ENCODE measurements at regions not wholly inside any gene's neighbourhood (a gene's known extent, or its start where the extent isn't known, plus 50 kb on each side); places are given as distances from the start of the nearest gene placed in this dataset.

DNA sequence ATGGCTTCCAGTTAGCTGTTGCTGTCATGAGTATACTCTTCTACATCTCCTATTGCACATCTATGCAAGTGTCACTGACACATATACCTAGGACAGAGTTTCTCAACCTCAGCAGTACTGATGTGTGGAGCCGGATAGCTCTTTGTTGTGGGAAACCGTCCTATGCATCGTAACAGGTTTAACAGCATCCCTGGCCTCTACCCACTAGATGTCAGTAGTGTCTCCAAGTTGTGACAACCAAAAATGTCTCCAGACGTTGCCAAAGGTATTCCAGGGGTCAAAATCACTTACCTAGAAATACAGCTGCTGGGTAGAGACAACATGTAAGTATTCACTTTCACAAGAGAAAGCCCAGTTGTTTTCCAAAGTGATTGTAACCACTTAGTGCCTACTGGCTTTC, 637.6 kb downstream of the RNF144B start:
- in situ Hi-C loops (cut with HindIII; ENCODE audit: low sequenced_read_pairs), result no loop called here
- H3K4me3 ChIP-seq (ENCODE audit: low read depth, low read length), result no peak overlapping the region
- TF ChIP-seq, protein P1, sequence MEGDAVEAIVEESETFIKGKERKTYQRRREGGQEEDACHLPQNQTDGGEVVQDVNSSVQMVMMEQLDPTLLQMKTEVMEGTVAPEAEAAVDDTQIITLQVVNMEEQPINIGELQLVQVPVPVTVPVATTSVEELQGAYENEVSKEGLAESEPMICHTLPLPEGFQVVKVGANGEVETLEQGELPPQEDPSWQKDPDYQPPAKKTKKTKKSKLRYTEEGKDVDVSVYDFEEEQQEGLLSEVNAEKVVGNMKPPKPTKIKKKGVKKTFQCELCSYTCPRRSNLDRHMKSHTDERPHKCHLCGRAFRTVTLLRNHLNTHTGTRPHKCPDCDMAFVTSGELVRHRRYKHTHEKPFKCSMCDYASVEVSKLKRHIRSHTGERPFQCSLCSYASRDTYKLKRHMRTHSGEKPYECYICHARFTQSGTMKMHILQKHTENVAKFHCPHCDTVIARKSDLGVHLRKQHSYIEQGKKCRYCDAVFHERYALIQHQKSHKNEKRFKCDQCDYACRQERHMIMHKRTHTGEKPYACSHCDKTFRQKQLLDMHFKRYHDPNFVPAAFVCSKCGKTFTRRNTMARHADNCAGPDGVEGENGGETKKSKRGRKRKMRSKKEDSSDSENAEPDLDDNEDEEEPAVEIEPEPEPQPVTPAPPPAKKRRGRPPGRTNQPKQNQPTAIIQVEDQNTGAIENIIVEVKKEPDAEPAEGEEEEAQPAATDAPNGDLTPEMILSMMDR (IDR thresholded peaks at IDR 0.05; ENCODE audit: low read depth, low read length), result peak; percentile 67
- DNase-seq (ENCODE audit: low read depth, low spot score), result peak; percentile 31

DNA sequence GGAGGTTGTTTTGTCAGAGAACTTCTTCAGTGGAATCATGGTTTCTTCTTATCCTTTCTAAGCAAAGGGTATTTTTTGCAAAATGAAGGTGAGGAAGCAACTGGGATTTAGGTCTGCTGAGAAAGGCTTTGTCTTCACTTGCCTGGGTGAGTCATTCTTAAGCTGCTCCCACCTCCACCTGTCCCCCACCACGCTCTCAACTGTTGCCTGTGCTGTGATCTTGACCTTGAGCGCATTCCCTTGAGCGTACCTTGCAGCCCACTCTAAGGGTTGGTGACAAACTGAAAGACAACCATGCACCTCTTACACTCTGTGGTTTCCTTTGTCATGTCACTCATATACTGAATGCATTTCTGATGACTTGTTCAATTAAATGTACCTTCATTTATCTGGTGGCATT, 641.1 kb downstream of the RNF144B start:
- in situ Hi-C loops (cut with HindIII; ENCODE audit: low sequenced_read_pairs), result no loop called here

DNA sequence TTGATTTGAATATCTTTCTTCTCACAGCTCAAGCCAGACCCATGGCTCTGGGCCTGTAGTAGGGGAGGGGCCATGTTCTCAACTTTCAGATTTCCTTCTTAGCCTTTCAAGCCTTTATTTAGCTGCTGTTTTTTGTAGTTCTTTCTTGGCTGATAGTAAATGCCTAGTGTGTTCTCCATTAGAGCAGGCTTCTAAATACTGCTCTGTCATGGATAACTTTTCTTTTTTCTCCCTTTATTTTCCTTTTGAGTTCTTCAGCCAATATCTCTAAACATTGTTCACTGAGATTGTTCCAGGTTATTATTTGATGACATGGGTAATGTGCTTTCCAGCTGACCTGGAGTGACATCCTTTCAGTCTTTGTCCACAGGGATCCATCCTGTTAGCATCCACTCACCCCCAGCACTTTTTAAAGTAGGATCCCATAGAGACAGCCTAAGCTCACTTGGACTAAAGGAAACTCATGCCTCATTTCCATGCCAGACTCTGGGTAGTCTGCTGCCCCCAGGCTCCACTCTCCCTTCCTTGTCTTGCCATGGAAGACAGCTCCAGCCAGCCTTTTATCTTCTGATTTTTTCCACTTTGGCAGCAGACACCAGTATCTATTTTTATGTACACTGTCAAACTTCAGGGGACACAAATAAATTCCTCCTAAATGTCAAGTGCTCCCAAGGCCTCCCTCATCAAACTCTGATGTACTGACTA, 645.6 kb downstream of the RNF144B start:
- no peak overlapping the region for H3K4me3 ChIP-seq (ENCODE audit: low read depth, low read length)
- DNase-seq (ENCODE audit: low read depth, low spot score), result no peak
- TF ChIP-seq, protein P1 (IDR thresholded peaks at IDR 0.05; ENCODE audit: low read depth, low read length), result no peak
- in situ Hi-C loops (cut with HindIII; ENCODE audit: low sequenced_read_pairs), result no loop called here

More for the DNA sequence above, 641.1 kb downstream of the RNF144B start:
- H3K4me3 ChIP-seq (ENCODE audit: low read depth, low read length), result no peak overlapping the region
- TF ChIP-seq, protein P1 (IDR thresholded peaks at IDR 0.05; ENCODE audit: low read depth, low read length), result no peak
- DNase-seq (ENCODE audit: low read depth, low spot score), result no peak

DNA sequence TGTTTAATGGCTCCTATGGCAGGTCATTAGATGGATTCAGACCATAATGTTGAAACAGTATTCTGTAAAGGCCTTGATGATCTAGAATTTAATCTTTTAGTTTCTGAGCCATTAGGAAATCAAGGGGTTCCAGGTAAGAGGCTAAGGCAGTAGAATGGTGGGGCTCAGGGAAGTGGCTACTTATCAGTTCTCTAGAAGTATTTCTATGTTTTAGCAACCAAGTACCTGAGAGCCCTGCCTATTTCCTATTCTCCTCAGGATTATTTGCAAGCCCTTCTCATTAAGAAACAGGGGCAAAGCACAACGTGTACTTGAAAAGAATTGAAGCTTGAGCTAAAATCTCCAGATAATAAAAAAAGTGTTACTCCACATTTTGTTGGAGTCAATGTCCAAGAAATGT, 646.5 kb downstream of the RNF144B start:
- TF ChIP-seq, protein P1 (IDR thresholded peaks at IDR 0.05; ENCODE audit: low read depth, low read length), result no peak
- in situ Hi-C loops (cut with HindIII; ENCODE audit: low sequenced_read_pairs), result no loop called here

DNA sequence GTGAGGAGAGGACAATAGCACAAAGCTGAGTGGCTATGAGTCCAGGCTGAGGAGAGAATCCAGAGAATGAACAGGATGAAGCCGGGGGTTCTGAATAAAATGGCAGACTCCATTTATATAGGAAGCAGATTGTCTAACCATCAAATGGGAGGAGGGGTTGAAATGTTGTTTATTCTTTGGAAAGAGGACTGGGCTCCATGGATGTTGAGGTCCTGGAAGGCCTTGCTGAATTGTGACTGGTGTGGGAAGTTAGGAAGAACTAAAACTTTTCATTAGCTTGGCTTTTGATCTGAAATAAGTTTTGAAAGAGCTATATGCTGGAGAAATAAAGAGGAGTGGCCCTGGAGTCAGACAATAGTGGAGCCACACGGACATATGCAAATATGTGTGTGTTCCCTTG, 647.8 kb downstream of the RNF144B start:
- no peak overlapping the region for H3K4me3 ChIP-seq (ENCODE audit: low read depth, low read length)
- TF ChIP-seq, protein P1 (IDR thresholded peaks at IDR 0.05; ENCODE audit: low read depth, low read length), result no peak
- DNase-seq (ENCODE audit: low read depth, low spot score), result no peak
- in situ Hi-C loops (cut with HindIII; ENCODE audit: low sequenced_read_pairs), result no loop called here

More for the DNA sequence above, 646.5 kb downstream of the RNF144B start:
- no peak for DNase-seq (ENCODE audit: low read depth, low spot score)
- H3K4me3 ChIP-seq (ENCODE audit: low read depth, low read length), result no peak overlapping the region

DNA sequence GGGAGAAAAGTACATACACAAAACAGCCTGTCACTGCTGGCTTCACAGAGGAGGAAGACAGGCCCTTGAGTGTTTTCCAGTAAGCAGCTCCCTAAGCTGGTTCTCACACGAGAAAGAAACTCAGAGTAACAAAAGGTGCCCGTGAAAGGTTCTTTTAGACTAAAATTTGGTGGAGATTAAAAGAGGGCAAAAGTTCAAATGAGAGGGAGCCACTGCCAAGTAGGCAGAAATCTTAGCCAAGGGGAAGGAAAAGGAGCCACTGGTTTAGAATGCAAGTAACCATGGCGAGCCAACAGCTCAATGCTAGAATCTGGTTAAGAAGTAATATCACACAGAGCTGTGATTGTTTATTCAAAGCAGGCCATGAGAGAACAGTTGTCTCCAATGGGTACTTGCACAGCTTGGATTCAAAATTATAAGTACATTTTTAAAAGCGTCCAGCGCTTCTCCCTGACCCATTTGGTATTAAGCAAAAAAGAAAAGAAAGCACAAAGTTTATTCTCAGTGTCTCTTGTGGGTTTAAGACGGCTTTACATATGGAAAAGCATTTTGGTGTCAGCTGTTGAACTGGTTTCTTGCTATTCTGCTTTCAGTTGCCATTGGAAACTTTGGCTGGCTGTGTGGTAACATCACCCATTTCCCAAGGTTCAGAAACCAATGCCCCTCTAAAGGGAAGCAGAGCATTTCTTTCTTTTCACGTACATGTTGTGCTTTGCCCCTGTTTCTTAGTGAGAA, 648.5 kb downstream of the RNF144B start:
- no peak for DNase-seq (ENCODE audit: low read depth, low spot score)
- TF ChIP-seq, protein P1 (IDR thresholded peaks at IDR 0.05; ENCODE audit: low read depth, low read length), result no peak
- H3K4me3 ChIP-seq (ENCODE audit: low read depth, low read length), result no peak overlapping the region
- in situ Hi-C loops (cut with HindIII; ENCODE audit: low sequenced_read_pairs), result no loop called here

Data from astrocyte of the spinal cord (primary cell).